ENCODE measurements at regions not wholly inside any gene's neighbourhood (a gene's known extent, or its start where the extent isn't known, plus 50 kb on each side); places are given as distances from the start of the nearest gene placed in this dataset.

DNA sequence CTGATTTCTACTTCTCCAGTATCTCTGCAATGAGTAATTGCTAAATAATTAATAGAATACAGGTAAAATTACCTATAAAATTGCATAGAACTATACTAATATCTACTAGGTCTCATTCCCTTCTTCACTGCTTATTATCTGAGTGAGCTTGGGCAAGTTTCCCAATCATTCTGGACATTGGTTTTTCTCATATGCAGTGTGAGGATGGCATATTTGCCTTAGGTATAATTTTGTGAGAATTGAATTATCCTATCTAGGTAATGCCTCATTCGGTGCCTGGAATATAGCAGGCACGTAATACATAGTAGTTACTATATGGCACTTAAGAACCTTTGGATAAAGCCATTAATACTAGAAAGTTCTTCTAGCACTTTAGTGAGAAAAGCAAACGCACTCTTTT lies 434.7 kb downstream of the GATA3 start:
- no peak overlapping the region for H3K27ac Mint-ChIP-seq
- H3K4me2 ChIP-seq, result no peak overlapping the region
- no peak overlapping the region for H3K4me3 Mint-ChIP-seq
- DNase-seq (ENCODE audit: low spot score), result no peak
- no peaks in the 10 kb centered on the region for H3K36me3 Mint-ChIP-seq
- H4K20me1 ChIP-seq (ENCODE audit: low read depth), result no peaks in the 10 kb centered on the region
- no peak overlapping the region for H2AFZ ChIP-seq (replicated peaks)
- H3K27me3 Mint-ChIP-seq (ENCODE audit: insufficient read depth, low read depth), result no peaks in the 10 kb centered on the region
- H3K79me2 ChIP-seq (ENCODE audit: low read depth), result no peaks in the 10 kb centered on the region
- peaks cover 8% of the 10 kb centered on the region for H3F3A ChIP-seq (ENCODE audit: low read depth)
- TF ChIP-seq EZH2phosphoT487 (IDR thresholded peaks at IDR 0.05) (no peak), EZH2 (IDR thresholded peaks at IDR 0.05) (no peak)
- TF ChIP-seq, protein P1, sequence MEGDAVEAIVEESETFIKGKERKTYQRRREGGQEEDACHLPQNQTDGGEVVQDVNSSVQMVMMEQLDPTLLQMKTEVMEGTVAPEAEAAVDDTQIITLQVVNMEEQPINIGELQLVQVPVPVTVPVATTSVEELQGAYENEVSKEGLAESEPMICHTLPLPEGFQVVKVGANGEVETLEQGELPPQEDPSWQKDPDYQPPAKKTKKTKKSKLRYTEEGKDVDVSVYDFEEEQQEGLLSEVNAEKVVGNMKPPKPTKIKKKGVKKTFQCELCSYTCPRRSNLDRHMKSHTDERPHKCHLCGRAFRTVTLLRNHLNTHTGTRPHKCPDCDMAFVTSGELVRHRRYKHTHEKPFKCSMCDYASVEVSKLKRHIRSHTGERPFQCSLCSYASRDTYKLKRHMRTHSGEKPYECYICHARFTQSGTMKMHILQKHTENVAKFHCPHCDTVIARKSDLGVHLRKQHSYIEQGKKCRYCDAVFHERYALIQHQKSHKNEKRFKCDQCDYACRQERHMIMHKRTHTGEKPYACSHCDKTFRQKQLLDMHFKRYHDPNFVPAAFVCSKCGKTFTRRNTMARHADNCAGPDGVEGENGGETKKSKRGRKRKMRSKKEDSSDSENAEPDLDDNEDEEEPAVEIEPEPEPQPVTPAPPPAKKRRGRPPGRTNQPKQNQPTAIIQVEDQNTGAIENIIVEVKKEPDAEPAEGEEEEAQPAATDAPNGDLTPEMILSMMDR (IDR thresholded peaks at IDR 0.05), result no peak
- no peak overlapping the region for H3K9ac ChIP-seq
- no peaks in the 10 kb centered on the region for H3K36me3 ChIP-seq
- H3K27me3 ChIP-seq, result no peaks in the 10 kb centered on the region
- no peak overlapping the region for H3K27ac ChIP-seq
- no peaks in the 10 kb centered on the region for H3K9me3 Mint-ChIP-seq
- H3K4me1 Mint-ChIP-seq, result peaks cover 10% of the 10 kb centered on the region
- H3K4me1 ChIP-seq, result peaks cover 29% of the 10 kb centered on the region
- H3K9me3 ChIP-seq (ENCODE audit: low read depth), result no peaks in the 10 kb centered on the region
- H3K4me3 ChIP-seq, result no peak overlapping the region

DNA sequence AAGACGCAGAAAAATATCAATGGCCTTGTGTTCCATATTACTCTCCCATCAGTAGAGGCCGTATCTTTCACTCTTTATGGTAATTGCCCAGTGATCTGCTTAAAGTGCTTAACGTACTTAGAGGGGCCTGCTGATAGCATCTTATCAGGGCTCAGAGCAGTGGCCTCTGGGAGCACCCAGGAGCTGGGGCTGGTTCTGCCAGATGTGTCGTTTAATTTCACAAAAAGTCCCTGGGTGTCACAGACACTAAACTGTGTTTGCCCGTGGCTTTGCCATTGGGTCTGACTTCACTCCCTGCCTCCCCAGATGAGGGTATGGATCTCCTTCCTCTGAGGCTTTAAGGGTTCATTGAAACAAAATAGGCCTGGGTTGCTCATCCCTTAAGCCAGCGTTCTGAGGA lies 435.3 kb downstream of the GATA3 start:
- Mint-ChIP-seq H3K27me3 (ENCODE audit: insufficient read depth, low read depth) (no peaks in the 10 kb centered on the region), H3K4me3 (no peak overlapping the region), H3K9me3 (no peaks in the 10 kb centered on the region), H3K36me3 (no peaks in the 10 kb centered on the region), H3K4me1 (peaks cover 10% of the 10 kb centered on the region), H3K27ac (no peak overlapping the region)
- Histone ChIP-seq H3K27ac (no peak overlapping the region), H3K79me2 (ENCODE audit: low read depth) (no peaks in the 10 kb centered on the region), H3K4me3 (no peak overlapping the region), H3K27me3 (no peaks in the 10 kb centered on the region), H3F3A (ENCODE audit: low read depth) (peaks cover 2% of the 10 kb centered on the region), H4K20me1 (ENCODE audit: low read depth) (no peaks in the 10 kb centered on the region), H3K4me2 (no peak overlapping the region), H2AFZ (replicated peaks) (no peak overlapping the region), H3K4me1 (peaks cover 23% of the 10 kb centered on the region), H3K36me3 (no peaks in the 10 kb centered on the region), H3K9ac (no peak overlapping the region), H3K9me3 (ENCODE audit: low read depth) (no peaks in the 10 kb centered on the region)
- TF ChIP-seq EZH2phosphoT487 (IDR thresholded peaks at IDR 0.05) (no peak), EZH2 (IDR thresholded peaks at IDR 0.05) (no peak)
- TF ChIP-seq, protein P1 (IDR thresholded peaks at IDR 0.05), result no peak
- peak; percentile 35 for DNase-seq (ENCODE audit: low spot score)

DNA sequence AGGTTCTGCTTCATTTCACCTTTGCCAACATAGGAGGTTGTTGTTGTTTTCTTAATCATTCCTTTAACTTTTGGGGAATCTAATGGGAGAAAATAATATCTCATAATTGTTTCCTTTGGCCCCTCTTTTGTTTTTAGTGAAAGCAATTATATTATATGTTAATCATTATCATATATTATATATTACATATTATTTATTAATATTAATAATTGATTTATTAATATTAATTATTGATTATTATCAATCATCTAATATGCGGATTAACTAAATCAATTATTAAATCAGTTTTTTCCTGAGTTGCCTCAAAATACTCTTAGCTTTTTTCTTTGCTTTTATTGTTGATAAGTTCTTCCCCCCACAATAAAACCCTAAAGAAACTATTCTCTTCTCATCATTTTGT lies 443.8 kb downstream of the GATA3 start:
- H3K36me3 Mint-ChIP-seq, result no peaks in the 10 kb centered on the region
- Histone ChIP-seq H3K79me2 (ENCODE audit: low read depth) (no peaks in the 10 kb centered on the region), H3K27ac (no peak overlapping the region), H3K4me3 (no peak overlapping the region), H3K9me3 (ENCODE audit: low read depth) (no peaks in the 10 kb centered on the region), H2AFZ (replicated peaks) (no peak overlapping the region), H3K27me3 (no peaks in the 10 kb centered on the region), H4K20me1 (ENCODE audit: low read depth) (no peaks in the 10 kb centered on the region), H3F3A (ENCODE audit: low read depth) (no peaks in the 10 kb centered on the region), H3K4me1 (peaks cover 12% of the 10 kb centered on the region), H3K9ac (no peak overlapping the region), H3K36me3 (no peaks in the 10 kb centered on the region), H3K4me2 (no peak overlapping the region)
- no peak overlapping the region for H3K4me3 Mint-ChIP-seq
- H3K27me3 Mint-ChIP-seq (ENCODE audit: insufficient read depth, low read depth), result peaks cover 2% of the 10 kb centered on the region
- no peak for TF ChIP-seq EZH2 (IDR thresholded peaks at IDR 0.05)
- TF ChIP-seq, protein P1 (IDR thresholded peaks at IDR 0.05), result no peak
- no peak for TF ChIP-seq EZH2phosphoT487 (IDR thresholded peaks at IDR 0.05)
- peaks cover 6% of the 10 kb centered on the region for H3K4me1 Mint-ChIP-seq
- no peak for DNase-seq (ENCODE audit: low spot score)
- H3K27ac Mint-ChIP-seq, result no peak overlapping the region
- no peaks in the 10 kb centered on the region for H3K9me3 Mint-ChIP-seq

Data from neural progenitor cell (in vitro differentiated cells).